GM19238 (cell line): ENCODE measurements at regions not wholly inside any gene's neighbourhood (a gene's known extent, or its start where the extent isn't known, plus 50 kb on each side); places are given as distances from the start of the nearest gene placed in this dataset.

ENCODE experiments used
- DNase-seq: peaks from one replicate; pipeline ENCODE4 v3.0.0; 2011; ENCODE audit warnings: low spot score; ENCODE audit not compliant: insufficient read length

GRCh38 chr6:91486200-91486599 is 899.3 kb upstream of the MAP3K7 start:
- no peak for DNase-seq

GRCh38 chr6:91485047-91485446 is 898.2 kb upstream of the MAP3K7 start:
- no peak for DNase-seq

GRCh38 chr6:91483415-91484105 is 896.7 kb upstream of the MAP3K7 start:
- no peak for DNase-seq

GRCh38 chr6:91482498-91482897 is 895.6 kb upstream of the MAP3K7 start:
- DNase-seq: no peak

GRCh38 chr6:91480402-91480801 is 893.5 kb upstream of the MAP3K7 start:
- DNase-seq: no peak

GRCh38 chr6:91477688-91478087 is 890.8 kb upstream of the MAP3K7 start:
- DNase-seq: no peak

GRCh38 chr6:91476000-91476399 is 889.1 kb upstream of the MAP3K7 start:
- DNase-seq: peak; percentile 1

GRCh38 chr6:91465393-91465792 is 878.5 kb upstream of the MAP3K7 start:
- DNase-seq: no peak

GRCh38 chr6:91464718-91465117 is 877.8 kb upstream of the MAP3K7 start:
- no peak for DNase-seq

- no peak for DNase-seq
Measured at GRCh38 chr6:91464201-91464600, 877.3 kb upstream of the MAP3K7 start.

- no peak for DNase-seq
Measured at GRCh38 chr6:91462241-91462640, 875.4 kb upstream of the MAP3K7 start.

- no peak for DNase-seq
Measured at GRCh38 chr6:91453224-91453878, 866.5 kb upstream of the MAP3K7 start.

GRCh38 chr6:91449539-91449938 is 862.7 kb upstream of the MAP3K7 start:
- DNase-seq: no peak

- no peak for DNase-seq
Measured at GRCh38 chr6:91447530-91448254, 860.8 kb upstream of the MAP3K7 start.

GRCh38 chr6:91447081-91447480 is 860.2 kb upstream of the MAP3K7 start:
- DNase-seq: no peak

GRCh38 chr6:91443405-91443804 is 856.5 kb upstream of the MAP3K7 start:
- no peak for DNase-seq

- DNase-seq: no peak
Measured at GRCh38 chr6:91442342-91442741, 855.5 kb upstream of the MAP3K7 start.

GRCh38 chr6:91438570-91438969 is 851.7 kb upstream of the MAP3K7 start:
- no peak for DNase-seq

GRCh38 chr6:91437315-91437729 is 850.5 kb upstream of the MAP3K7 start:
- no peak for DNase-seq

- DNase-seq: no peak
Measured at GRCh38 chr6:91436448-91436847, 849.6 kb upstream of the MAP3K7 start.

GRCh38 chr6:91435630-91436029 is 848.8 kb upstream of the MAP3K7 start:
- no peak for DNase-seq

GRCh38 chr6:91434576-91434975 is 847.7 kb upstream of the MAP3K7 start:
- no peak for DNase-seq
